Panc1 (cell line): ENCODE measurements at regions not wholly inside any gene's neighbourhood (a gene's known extent, or its start where the extent isn't known, plus 50 kb on each side); places are given as distances from the start of the nearest gene placed in this dataset.
A peak's percentile ranks its signal among the peaks of the same experiment; 100 is the strongest.

ENCODE experiments used
- ATAC-seq: fragments of 200-7000 bp; cut with Tn5 transposase; 2 replicates; pipeline ENCODE4 v1.9.1; 2020; ENCODE audit warnings: mild to moderate bottlenecking, moderate library complexity
- BruUV-seq: library from RNA; stranded (reverse); fragments of 400-500 nt; replicated peaks from 2 replicates; lab custom pipeline; 2021; lab: Mats Ljungman, UMichigan
- CTCF ChIA-PET: fragments of 300-600 bp; sonication (Branson Sonifier 250); formaldehyde crosslinking; loops from one replicate; lab custom pipeline; 2022; ENCODE audit warnings: antibody characterized with exemption; lab: Charles Lee
- POLR2A ChIA-PET: fragments of 300-600 bp; sonication (Branson Sonifier 250); formaldehyde crosslinking; loops from one replicate; lab custom pipeline; 2022; ENCODE audit warnings: antibody characterized with exemption; lab: Charles Lee
- DNase-seq: peaks from one replicate; pipeline ENCODE4 v3.0.0-alpha.2; 2010; ENCODE audit warnings: low read depth, low spot score
- H3K27ac ChIP-seq: 2 replicates; pipeline ENCODE4 v1.5.1; 2011; ENCODE audit warnings: mild to moderate bottlenecking, low read length, inconsistent platforms
- H3K27me3 ChIP-seq: fragments of 200-500 bp; sonication (Bioruptor generic); 2 replicates; pipeline ENCODE4 v1.6.0; 2014; ENCODE audit warnings: low read length, inconsistent platforms; ENCODE audit not compliant: control insufficient read depth, insufficient read depth
- H3K36me3 ChIP-seq: fragments of 200-500 bp; sonication (Bioruptor generic); 2 replicates; pipeline ENCODE4 v1.5.1; 2014; ENCODE audit warnings: inconsistent platforms, mild to moderate bottlenecking, low read length, moderate library complexity; ENCODE audit not compliant: control insufficient read depth, insufficient read depth
- H3K4me1 ChIP-seq: 2 replicates; pipeline ENCODE4 v1.5.1; 2011; ENCODE audit warnings: inconsistent platforms, mild to moderate bottlenecking, low read length, moderate library complexity; ENCODE audit not compliant: control insufficient read depth, insufficient read depth
- H3K4me3 ChIP-seq, 2 experiments: 2 replicates each; pipeline ENCODE4 v1.5.1; 2011 to 2012; ENCODE audit warnings: low read depth in 2 of 2, low read length in 2 of 2, mild to moderate bottlenecking in 2 of 2, inconsistent platforms in 1 of 2, moderate library complexity in 1 of 2
- H3K9me3 ChIP-seq: fragments of 200-500 bp; sonication (Bioruptor generic); 2 replicates; pipeline ENCODE4 v1.5.1; 2014; ENCODE audit warnings: low read depth, mild to moderate bottlenecking, inconsistent platforms, low read length, moderate library complexity; ENCODE audit not compliant: control insufficient read depth, insufficient read depth
- POLR2AphosphoS5 ChIP-seq: IDR thresholded peaks from 2 replicates; pipeline ENCODE4 v1.6.1; 2012; ENCODE audit warnings: mild to moderate bottlenecking, low read depth, low read length, moderate library complexity
- SIN3A ChIP-seq: IDR thresholded peaks from 2 replicates; pipeline ENCODE4 v1.6.1; 2012; ENCODE audit warnings: low read depth, mild to moderate bottlenecking, low read length, moderate library complexity, borderline replicate concordance; ENCODE audit not compliant: insufficient read depth
- TCF7L2 ChIP-seq: IDR thresholded peaks from 2 replicates; pipeline ENCODE4 v1.6.1; 2011; ENCODE audit warnings: mild to moderate bottlenecking, low read depth, low read length, inconsistent platforms
- in situ Hi-C: cut with HindIII; loops from 2 replicates; pipeline ENCODE4 v1.10.0; 2016; ENCODE audit warnings: low sequenced_read_pairs, low pct_unique_long_range_greater_than_20kb
- intact Hi-C: fragments of 100-400 bp; cut with micrococcal nuclease; formaldehyde crosslinking; loops from one replicate; pipeline ENCODE4 v1.10.0; 2022; ENCODE audit not compliant: unreplicated experiment
- TF ChIP-seq, protein P1 (sequence below): fragments of 450-650 bp; IDR thresholded peaks from 2 replicates; pipeline ENCODE4 v1.5.1; 2017; ENCODE audit warnings: mild to moderate bottlenecking
- TF ChIP-seq, protein P2 (sequence below), 2 experiments: IDR thresholded peaks; 2 replicates each; pipeline ENCODE4 v1.6.1; 2011 to 2012; ENCODE audit warnings: low read depth in 2 of 2, control low read depth in 1 of 2, low read length in 1 of 2, mild to moderate bottlenecking in 1 of 2, moderate library complexity in 1 of 2; ENCODE audit not compliant: insufficient read depth in 1 of 2

DNA sequence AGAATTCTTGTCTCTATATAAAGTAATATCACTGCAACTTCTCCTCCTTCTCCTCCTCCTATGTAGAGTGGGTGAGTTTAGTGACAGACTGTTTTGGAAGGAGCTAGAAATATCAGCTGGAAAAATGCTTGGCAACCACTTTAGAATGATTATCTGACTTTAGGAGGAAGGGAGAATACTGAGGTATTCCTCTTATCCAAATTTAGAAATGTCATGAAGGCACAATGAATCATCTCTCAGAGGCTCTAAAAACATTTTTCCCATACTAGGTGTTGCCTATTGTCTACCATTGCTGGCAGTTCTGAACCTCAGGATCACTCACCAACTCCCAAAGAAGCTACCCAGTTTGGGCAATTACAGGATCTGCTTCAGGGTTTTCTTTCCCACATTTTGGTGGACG lies 306.6 kb upstream of the ATP2B1 start:
- POLR2A ChIA-PET: no interaction called here
- no TSS peak for BruUV-seq
- in situ Hi-C loops: no loop called here

DNA sequence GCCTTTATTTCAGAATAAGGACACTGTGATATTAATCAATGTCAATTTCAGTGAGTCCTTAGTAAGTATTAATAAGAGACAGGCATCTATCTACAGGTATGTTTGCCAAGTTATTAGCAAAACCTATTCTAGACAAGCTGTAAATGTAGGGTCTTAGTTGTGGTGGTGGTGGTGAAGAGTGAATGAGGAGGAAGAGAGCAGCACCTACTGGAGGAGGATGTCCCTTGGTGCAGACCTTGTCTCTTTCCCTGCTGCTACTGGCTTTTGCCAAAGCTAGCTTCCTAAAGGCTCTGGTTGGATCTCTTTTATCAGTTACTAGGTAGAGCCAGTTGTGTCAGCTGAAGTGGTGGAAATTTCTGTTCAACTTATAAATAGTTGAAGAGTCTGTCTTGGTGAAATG lies 304.8 kb upstream of the ATP2B1 start:
- H3K9me3 ChIP-seq: no peaks in the 10 kb centered on the region
- in situ Hi-C loops: no loop called here
- ChIA-PET POLR2A (interaction anchor here (0.5 kb wide), 1 partner anchor 58 kb away, joined by 4 read pairs; no protein-coding TSS in a partner anchor), CTCF (no interaction called here)
- H3K36me3 ChIP-seq: no peaks in the 10 kb centered on the region
- TF ChIP-seq, protein P1, sequence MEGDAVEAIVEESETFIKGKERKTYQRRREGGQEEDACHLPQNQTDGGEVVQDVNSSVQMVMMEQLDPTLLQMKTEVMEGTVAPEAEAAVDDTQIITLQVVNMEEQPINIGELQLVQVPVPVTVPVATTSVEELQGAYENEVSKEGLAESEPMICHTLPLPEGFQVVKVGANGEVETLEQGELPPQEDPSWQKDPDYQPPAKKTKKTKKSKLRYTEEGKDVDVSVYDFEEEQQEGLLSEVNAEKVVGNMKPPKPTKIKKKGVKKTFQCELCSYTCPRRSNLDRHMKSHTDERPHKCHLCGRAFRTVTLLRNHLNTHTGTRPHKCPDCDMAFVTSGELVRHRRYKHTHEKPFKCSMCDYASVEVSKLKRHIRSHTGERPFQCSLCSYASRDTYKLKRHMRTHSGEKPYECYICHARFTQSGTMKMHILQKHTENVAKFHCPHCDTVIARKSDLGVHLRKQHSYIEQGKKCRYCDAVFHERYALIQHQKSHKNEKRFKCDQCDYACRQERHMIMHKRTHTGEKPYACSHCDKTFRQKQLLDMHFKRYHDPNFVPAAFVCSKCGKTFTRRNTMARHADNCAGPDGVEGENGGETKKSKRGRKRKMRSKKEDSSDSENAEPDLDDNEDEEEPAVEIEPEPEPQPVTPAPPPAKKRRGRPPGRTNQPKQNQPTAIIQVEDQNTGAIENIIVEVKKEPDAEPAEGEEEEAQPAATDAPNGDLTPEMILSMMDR: peak; percentile 7; the same call in 1 of the 2 replicates
- no peak for TF ChIP-seq POLR2AphosphoS5
- no peak overlapping the region for H3K4me3 ChIP-seq
- peak; percentile 17 for DNase-seq
- H3K4me1 ChIP-seq: no peaks in the 10 kb centered on the region
- no TSS peak for BruUV-seq
- ATAC-seq: no peak
- no peak overlapping the region for H3K27ac ChIP-seq
- H3K27me3 ChIP-seq: no peaks in the 10 kb centered on the region
- intact Hi-C loops: no loop called here

More for the DNA sequence above, 306.6 kb upstream of the ATP2B1 start:
- ATAC-seq: no peak
- Histone ChIP-seq H3K36me3 (no peaks in the 10 kb centered on the region), H3K4me1 (no peaks in the 10 kb centered on the region), H3K27ac (no peak overlapping the region), H3K9me3 (no peaks in the 10 kb centered on the region), H3K27me3 (no peaks in the 10 kb centered on the region), H3K4me3 (no peak overlapping the region)
- CTCF ChIA-PET: no interaction called here
- TF ChIP-seq, protein P2, sequence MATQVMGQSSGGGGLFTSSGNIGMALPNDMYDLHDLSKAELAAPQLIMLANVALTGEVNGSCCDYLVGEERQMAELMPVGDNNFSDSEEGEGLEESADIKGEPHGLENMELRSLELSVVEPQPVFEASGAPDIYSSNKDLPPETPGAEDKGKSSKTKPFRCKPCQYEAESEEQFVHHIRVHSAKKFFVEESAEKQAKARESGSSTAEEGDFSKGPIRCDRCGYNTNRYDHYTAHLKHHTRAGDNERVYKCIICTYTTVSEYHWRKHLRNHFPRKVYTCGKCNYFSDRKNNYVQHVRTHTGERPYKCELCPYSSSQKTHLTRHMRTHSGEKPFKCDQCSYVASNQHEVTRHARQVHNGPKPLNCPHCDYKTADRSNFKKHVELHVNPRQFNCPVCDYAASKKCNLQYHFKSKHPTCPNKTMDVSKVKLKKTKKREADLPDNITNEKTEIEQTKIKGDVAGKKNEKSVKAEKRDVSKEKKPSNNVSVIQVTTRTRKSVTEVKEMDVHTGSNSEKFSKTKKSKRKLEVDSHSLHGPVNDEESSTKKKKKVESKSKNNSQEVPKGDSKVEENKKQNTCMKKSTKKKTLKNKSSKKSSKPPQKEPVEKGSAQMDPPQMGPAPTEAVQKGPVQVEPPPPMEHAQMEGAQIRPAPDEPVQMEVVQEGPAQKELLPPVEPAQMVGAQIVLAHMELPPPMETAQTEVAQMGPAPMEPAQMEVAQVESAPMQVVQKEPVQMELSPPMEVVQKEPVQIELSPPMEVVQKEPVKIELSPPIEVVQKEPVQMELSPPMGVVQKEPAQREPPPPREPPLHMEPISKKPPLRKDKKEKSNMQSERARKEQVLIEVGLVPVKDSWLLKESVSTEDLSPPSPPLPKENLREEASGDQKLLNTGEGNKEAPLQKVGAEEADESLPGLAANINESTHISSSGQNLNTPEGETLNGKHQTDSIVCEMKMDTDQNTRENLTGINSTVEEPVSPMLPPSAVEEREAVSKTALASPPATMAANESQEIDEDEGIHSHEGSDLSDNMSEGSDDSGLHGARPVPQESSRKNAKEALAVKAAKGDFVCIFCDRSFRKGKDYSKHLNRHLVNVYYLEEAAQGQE (IDR thresholded peaks at IDR 0.05; ENCODE audit: insufficient read depth in 1 of 2, low read depth in 2 of 2, low read length in 1 of 2): no peak
- no peak for TF ChIP-seq POLR2AphosphoS5
- TF ChIP-seq SIN3A: no peak
- no peak for TF ChIP-seq TCF7L2
- TF ChIP-seq, protein P1: no peak
- no peak for DNase-seq
- intact Hi-C loops: no loop called here
